ENCODE measurements at regions not wholly inside any gene's neighbourhood (a gene's known extent, or its start where the extent isn't known, plus 50 kb on each side); places are given as distances from the start of the nearest gene placed in this dataset.

DNA sequence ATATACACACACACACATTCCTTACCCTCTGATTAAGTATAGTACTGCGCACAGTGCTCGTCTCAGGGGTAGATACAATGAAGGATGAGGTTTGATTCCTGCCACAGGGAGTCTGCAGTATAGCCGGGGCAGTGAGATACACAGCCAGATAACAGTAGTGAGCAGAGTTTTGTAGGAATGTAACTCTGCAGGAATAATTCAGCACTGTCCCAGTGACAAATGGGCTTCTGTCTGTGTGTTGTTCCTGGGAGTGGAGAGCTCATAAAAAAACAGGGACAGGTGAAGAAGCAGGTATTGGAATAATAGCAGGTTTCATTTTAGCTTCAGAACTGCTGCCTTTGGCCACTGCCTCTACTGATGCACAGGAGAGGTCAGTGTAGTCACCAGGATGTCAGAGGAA lies 85.3 kb upstream of the OR9Q1 start:
- TF ChIP-seq CTCF (IDR thresholded peaks at IDR 0.05; ENCODE audit: poor library complexity), result no peak
- no peak for TF ChIP-seq EZH2 (IDR thresholded peaks at IDR 0.05; ENCODE audit: borderline replicate concordance)
- no peak for TF ChIP-seq EZH2phosphoT487 (IDR thresholded peaks at IDR 0.05; ENCODE audit: low read depth, severe bottlenecking, unreplicated experiment)
- Histone ChIP-seq H3K4me2 (no peak overlapping the region), H3K4me1 (ENCODE audit: insufficient read depth) (peaks cover 3% of the 10 kb centered on the region), H3K9me2 (replicated peaks; ENCODE audit: insufficient read depth) (no peaks in the 10 kb centered on the region), H4K20me1 (ENCODE audit: insufficient read depth, poor library complexity, severe bottlenecking) (no peaks in the 10 kb centered on the region), H3K36me3 (replicated peaks; ENCODE audit: insufficient read depth, low read depth) (no peaks in the 10 kb centered on the region), H3K27ac (no peak overlapping the region), H3K9me3 (ENCODE audit: low read depth) (no peaks in the 10 kb centered on the region), H3K27me3 (no peaks in the 10 kb centered on the region), H3K79me2 (no peaks in the 10 kb centered on the region), H3K4me3 (no peak overlapping the region), H2AFZ (no peak overlapping the region)
- DNase-seq (ENCODE audit: low spot score), result no peak
- 31% methylated on average over 2 of the region's 3 CpGs for WGBS (ENCODE audit: low lambda C conversion rate, missing lambda C conversion rate)

DNA sequence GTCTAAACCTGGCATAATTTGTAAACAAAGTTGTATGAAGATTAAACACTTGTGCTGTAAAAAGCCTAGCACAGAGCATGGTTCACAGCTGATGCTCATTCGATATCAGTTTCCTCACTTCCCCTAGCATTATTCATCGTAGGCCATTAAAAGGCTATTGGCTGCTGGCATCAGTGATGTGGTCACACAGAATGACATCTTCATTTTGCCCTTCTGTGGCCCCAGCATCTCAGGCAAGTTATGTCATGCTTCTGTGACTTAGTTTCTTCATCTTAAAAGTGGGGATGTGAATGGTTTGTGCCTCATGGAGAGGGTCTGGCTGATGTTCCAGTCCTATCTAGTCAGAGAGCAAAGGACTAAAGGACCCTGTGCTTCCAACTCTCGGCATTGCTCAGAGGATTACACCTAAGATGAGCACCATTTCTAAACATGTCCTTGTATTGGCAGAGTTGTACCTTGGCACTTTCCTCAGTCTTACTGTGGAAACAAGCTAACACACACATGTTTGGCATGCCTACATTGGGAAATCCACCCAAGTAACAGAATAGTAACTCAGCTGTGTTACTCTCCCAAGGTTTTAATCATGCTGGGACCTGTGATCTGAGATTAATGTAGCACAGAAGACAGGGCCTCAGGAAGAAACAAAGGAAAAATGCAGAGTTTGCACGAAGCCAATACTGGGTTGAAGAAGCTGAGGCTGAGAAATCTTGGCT lies 83.5 kb upstream of the OR9Q1 start:
- TF ChIP-seq EZH2 (IDR thresholded peaks at IDR 0.05; ENCODE audit: borderline replicate concordance) (no peak), CTCF (IDR thresholded peaks at IDR 0.05; ENCODE audit: poor library complexity) (no peak), EZH2phosphoT487 (IDR thresholded peaks at IDR 0.05; ENCODE audit: low read depth, severe bottlenecking, unreplicated experiment) (no peak)
- Histone ChIP-seq H3K9me3 (ENCODE audit: low read depth) (no peaks in the 10 kb centered on the region), H3K4me3 (no peak overlapping the region), H3K9me2 (replicated peaks; ENCODE audit: insufficient read depth) (no peaks in the 10 kb centered on the region), H3K36me3 (replicated peaks; ENCODE audit: insufficient read depth, low read depth) (no peaks in the 10 kb centered on the region), H3K79me2 (no peaks in the 10 kb centered on the region), H3K27me3 (no peaks in the 10 kb centered on the region), H2AFZ (no peak overlapping the region), H4K20me1 (ENCODE audit: insufficient read depth, poor library complexity, severe bottlenecking) (no peaks in the 10 kb centered on the region), H3K4me1 (ENCODE audit: insufficient read depth) (peaks cover 3% of the 10 kb centered on the region), H3K4me2 (no peak overlapping the region), H3K27ac (no peak overlapping the region)
- DNase-seq (ENCODE audit: low spot score), result no peak
- WGBS (ENCODE audit: low lambda C conversion rate, missing lambda C conversion rate), result 84% methylated on average over 4 of the region's 4 CpGs

DNA sequence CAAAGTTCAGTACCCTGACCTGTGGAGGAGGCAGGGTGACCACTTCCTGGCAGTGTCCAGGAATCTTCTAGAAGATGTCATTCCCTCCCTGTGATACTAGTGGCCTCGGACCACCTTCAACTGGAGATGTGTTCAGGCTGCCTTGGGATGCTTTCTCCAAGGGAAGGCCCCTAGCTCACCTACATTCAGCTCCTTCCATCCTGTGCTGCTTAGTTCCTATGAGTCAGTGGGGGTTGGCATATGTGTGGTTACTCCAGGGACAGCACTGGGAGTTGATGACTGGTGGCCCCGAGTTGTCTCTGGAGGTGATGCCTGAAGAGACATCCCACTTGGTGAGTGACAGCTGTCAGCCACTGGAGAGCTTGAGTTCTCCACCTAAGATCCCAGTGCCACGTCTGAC lies 81.8 kb upstream of the OR9Q1 start:
- DNase-seq (ENCODE audit: low spot score), result no peak
- TF ChIP-seq CTCF (IDR thresholded peaks at IDR 0.05; ENCODE audit: poor library complexity) (no peak), EZH2phosphoT487 (IDR thresholded peaks at IDR 0.05; ENCODE audit: low read depth, severe bottlenecking, unreplicated experiment) (no peak), EZH2 (IDR thresholded peaks at IDR 0.05; ENCODE audit: borderline replicate concordance) (no peak)
- no peaks in the 10 kb centered on the region for H3K9me2 ChIP-seq (replicated peaks; ENCODE audit: insufficient read depth)
- H3K27ac ChIP-seq, result no peak overlapping the region
- no peak overlapping the region for H3K4me3 ChIP-seq
- 88% methylated on average over 3 of the region's 3 CpGs for WGBS (ENCODE audit: low lambda C conversion rate, missing lambda C conversion rate)
- no peak overlapping the region for H2AFZ ChIP-seq
- H3K4me1 ChIP-seq (ENCODE audit: insufficient read depth), result peaks cover 3% of the 10 kb centered on the region
- no peaks in the 10 kb centered on the region for H3K27me3 ChIP-seq
- H4K20me1 ChIP-seq (ENCODE audit: insufficient read depth, poor library complexity, severe bottlenecking), result no peaks in the 10 kb centered on the region
- H3K4me2 ChIP-seq, result no peak overlapping the region
- H3K79me2 ChIP-seq, result no peaks in the 10 kb centered on the region
- no peaks in the 10 kb centered on the region for H3K9me3 ChIP-seq (ENCODE audit: low read depth)
- no peaks in the 10 kb centered on the region for H3K36me3 ChIP-seq (replicated peaks; ENCODE audit: insufficient read depth, low read depth)
